Endothelial cell of umbilical vein (primary cell): ENCODE measurements at regions not wholly inside any gene's neighbourhood (a gene's known extent, or its start where the extent isn't known, plus 50 kb on each side); places are given as distances from the start of the nearest gene placed in this dataset.

Source experiments
- BruUV-seq: library from RNA; stranded (reverse); fragments of 400-500 nt; replicated peaks from 2 replicates; lab custom pipeline; 2021; lab: Mats Ljungman, UMichigan
- CTCF ChIA-PET: fragments of 300-600, 350-600 bp; sonication (Branson Sonifier 250); formaldehyde crosslinking; loops from one replicate; lab custom pipeline; 2021; ENCODE audit warnings: antibody characterized with exemption, inconsistent platforms; lab: Charles Lee
- POLR2A ChIA-PET: fragments of 300-600, 350-600 bp; sonication (Branson Sonifier 250); formaldehyde crosslinking; loops from one replicate; lab custom pipeline; 2021; ENCODE audit warnings: antibody characterized with exemption, inconsistent platforms; lab: Charles Lee
- DNase-seq: peaks from one replicate; pipeline ENCODE4 v3.0.0-alpha.2; 2011; ENCODE audit warnings: low read depth, low spot score
- FAIRE-seq: peaks from 2 replicates; lab custom pipeline; 2011; peaks lifted over from hg19 to GRCh38; lab: Jason Lieb, UNC
- H2AFZ ChIP-seq: 2 replicates; pipeline ENCODE4 v1.6.0; 2012; ENCODE audit warnings: low read depth, low read length, control low read depth, inconsistent platforms
- H3K27ac ChIP-seq: 2 replicates; pipeline ENCODE4 v1.5.1; 2011; ENCODE audit warnings: low read depth, mild to moderate bottlenecking, control low read depth, low read length, moderate library complexity; ENCODE audit not compliant: insufficient read depth
- H3K27me3 ChIP-seq, 2 experiments: 2 replicates each; pipeline versions ENCODE4 v1.6.0 to v1.6.1; 2011; ENCODE audit warnings: low read length in 2 of 2, mixed read lengths in 1 of 2; ENCODE audit not compliant: control insufficient read depth in 2 of 2, insufficient read depth in 2 of 2
- H3K36me3 ChIP-seq, 2 experiments: 2 replicates in 1 of 2; 3 replicates in 1 of 2; pipeline ENCODE4 v1.5.1; 2011; ENCODE audit warnings: low read length in 2 of 2, mild to moderate bottlenecking in 1 of 2, moderate library complexity in 1 of 2; ENCODE audit not compliant: control insufficient read depth in 2 of 2, insufficient read depth in 2 of 2; ENCODE audit errors: extremely low read depth in 1 of 2
- H3K4me1 ChIP-seq: 3 replicates; pipeline ENCODE4 v1.5.1; 2011; ENCODE audit warnings: mild to moderate bottlenecking, low read length; ENCODE audit not compliant: control insufficient read depth, insufficient read depth; ENCODE audit errors: extremely low read depth
- H3K4me2 ChIP-seq: 2 replicates; pipeline ENCODE4 v1.6.1; 2011; ENCODE audit warnings: low read length, control low read depth, mixed read lengths; ENCODE audit not compliant: insufficient read depth
- H3K4me3 ChIP-seq, 3 experiments: fragments of 200-600 bp in 1 of 3; sonication (generic), shearing (Covaris generic) in 1 of 3; replicated peaks in 1 of 3; 2 replicates each; pipeline ENCODE4 v1.5.1; 2011 to 2016; ENCODE audit warnings: control low read depth in 3 of 3, low read length in 3 of 3, mild to moderate bottlenecking in 2 of 3, inconsistent platforms in 1 of 3, low read depth in 1 of 3, moderate library complexity in 1 of 3; ENCODE audit not compliant: insufficient read depth in 1 of 3
- H3K79me2 ChIP-seq: 2 replicates; pipeline ENCODE4 v1.6.0; 2012; ENCODE audit warnings: low read length, inconsistent platforms; ENCODE audit not compliant: control insufficient read depth, insufficient read depth
- H3K9ac ChIP-seq: replicated peaks from 2 replicates; pipeline ENCODE3; 2011; ENCODE audit warnings: low read length, control low read depth; ENCODE audit not compliant: insufficient read depth; ENCODE audit errors: extremely low read depth
- H3K9me1 ChIP-seq: replicated peaks from 3 replicates; pipeline ENCODE4 v1.6.0; 2011; ENCODE audit warnings: mild to moderate bottlenecking, low read length; ENCODE audit not compliant: control insufficient read depth, insufficient read depth; ENCODE audit errors: extremely low read depth
- H3K9me3 ChIP-seq: replicated peaks from 2 replicates; pipeline ENCODE4 v1.5.1; 2012; ENCODE audit warnings: low read length, inconsistent platforms; ENCODE audit not compliant: control insufficient read depth, insufficient read depth
- H4K20me1 ChIP-seq: replicated peaks from 2 replicates; pipeline ENCODE3; 2011; ENCODE audit warnings: mild to moderate bottlenecking, low read length; ENCODE audit not compliant: control insufficient read depth, insufficient read depth; ENCODE audit errors: extremely low read depth
- EZH2 ChIP-seq: IDR thresholded peaks from 2 replicates; pipeline ENCODE4 v1.6.1; 2012; ENCODE audit warnings: borderline replicate concordance, low read depth, mild to moderate bottlenecking, moderate library complexity, low read length, inconsistent platforms; ENCODE audit not compliant: severe bottlenecking
- FOS ChIP-seq: IDR thresholded peaks from 2 replicates; pipeline ENCODE4 v1.6.1; 2011; ENCODE audit warnings: mild to moderate bottlenecking, low read length, moderate library complexity, borderline replicate concordance; ENCODE audit not compliant: insufficient read depth
- GATA2 ChIP-seq: IDR thresholded peaks from 2 replicates; pipeline ENCODE4 v1.7.0; 2011; ENCODE audit warnings: low read depth, mild to moderate bottlenecking, moderate library complexity, mixed read lengths, low read length; ENCODE audit not compliant: insufficient read length, insufficient read depth
- JUN ChIP-seq: IDR thresholded peaks from 2 replicates; pipeline ENCODE4 v1.6.1; 2011; ENCODE audit warnings: borderline replicate concordance, low read depth; ENCODE audit not compliant: insufficient read length, insufficient read depth
- MYC ChIP-seq: IDR thresholded peaks from one replicate; pipeline ENCODE4 v1.6.1; 2011; ENCODE audit warnings: mild to moderate bottlenecking, low read depth, low read length
- POLR2A ChIP-seq: IDR thresholded peaks from 2 replicates; pipeline ENCODE4 v1.6.1; 2012; ENCODE audit warnings: low read depth, mild to moderate bottlenecking, control low read depth, low read length
- POLR2AphosphoS5 ChIP-seq: IDR thresholded peaks from 2 replicates; pipeline ENCODE4 v1.6.1; 2012; ENCODE audit warnings: low read depth, mild to moderate bottlenecking, control low read depth, low read length, moderate library complexity; ENCODE audit not compliant: insufficient read depth
- dilution Hi-C: fragments of 300-500 bp; cut with MboI; formaldehyde crosslinking; loops from one replicate; pipeline ENCODE4 v1.15.0; 2019; ENCODE audit warnings: low sequenced_read_pairs; ENCODE audit not compliant: extremely low pct_ligation_motif_present
- intact Hi-C: fragments of 100-400 bp; cut with micrococcal nuclease; formaldehyde crosslinking; loops from one replicate; pipeline ENCODE4 v1.10.0; 2022
- TF ChIP-seq, protein P1 (sequence below), 2 donors: IDR thresholded peaks; 1 replicate in 1 of 2; 2 replicates in 1 of 2; pipeline ENCODE4 v1.5.1; 2011; ENCODE audit warnings: low read length in 2 of 2, mild to moderate bottlenecking in 2 of 2, moderate library complexity in 2 of 2, control low read depth in 1 of 2, inconsistent platforms in 1 of 2, low read depth in 1 of 2; ENCODE audit not compliant: insufficient read depth in 1 of 2; ENCODE audit errors: extremely low read depth in 1 of 2
- TF ChIP-seq, protein P2 (sequence below): IDR thresholded peaks from 2 replicates; pipeline ENCODE4 v1.6.1; 2011; ENCODE audit not compliant: insufficient read depth, insufficient read length

DNA sequence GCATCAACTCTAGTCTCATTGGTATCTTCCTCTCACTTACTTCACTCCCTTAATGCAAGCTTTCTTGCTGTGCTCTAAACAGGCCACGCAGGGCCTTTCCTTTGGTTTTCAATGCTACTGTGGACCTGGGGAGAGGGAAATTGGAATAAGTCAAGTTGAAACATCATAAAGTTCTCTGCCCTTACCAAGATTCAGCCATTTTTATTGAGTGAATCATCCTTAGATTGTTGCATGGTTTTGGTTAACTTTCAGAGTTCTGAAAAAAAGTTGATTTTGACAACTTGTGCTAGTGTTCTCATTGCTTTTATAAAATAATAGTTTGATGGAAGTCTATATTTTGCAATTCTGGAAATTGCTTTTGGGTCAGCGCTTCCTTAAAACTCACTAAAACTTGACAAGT lies 852.8 kb upstream of the ACVR2A start:
- FAIRE-seq (no peak), DNase-seq (no peak)
- Histone ChIP-seq H3K4me2 (no peak overlapping the region), H3K79me2 (no peaks in the 10 kb centered on the region), H3K9me1 (no peaks in the 10 kb centered on the region), H3K36me3 (no peaks in the 10 kb centered on the region), H3K9ac (no peak overlapping the region), H3K4me1 (no peaks in the 10 kb centered on the region), H2AFZ (no peak overlapping the region), H3K9me3 (no peaks in the 10 kb centered on the region), H3K27ac (no peak overlapping the region), H3K27me3 (no peaks in the 10 kb centered on the region), H3K4me3 (no peak overlapping the region), H4K20me1 (no peaks in the 10 kb centered on the region)
- intact Hi-C loops = no loop called here
- TF ChIP-seq EZH2 = no peak
- TF ChIP-seq MYC = no peak
- TF ChIP-seq POLR2AphosphoS5 = no peak
- TF ChIP-seq JUN = no peak
- TF ChIP-seq, protein P1, sequence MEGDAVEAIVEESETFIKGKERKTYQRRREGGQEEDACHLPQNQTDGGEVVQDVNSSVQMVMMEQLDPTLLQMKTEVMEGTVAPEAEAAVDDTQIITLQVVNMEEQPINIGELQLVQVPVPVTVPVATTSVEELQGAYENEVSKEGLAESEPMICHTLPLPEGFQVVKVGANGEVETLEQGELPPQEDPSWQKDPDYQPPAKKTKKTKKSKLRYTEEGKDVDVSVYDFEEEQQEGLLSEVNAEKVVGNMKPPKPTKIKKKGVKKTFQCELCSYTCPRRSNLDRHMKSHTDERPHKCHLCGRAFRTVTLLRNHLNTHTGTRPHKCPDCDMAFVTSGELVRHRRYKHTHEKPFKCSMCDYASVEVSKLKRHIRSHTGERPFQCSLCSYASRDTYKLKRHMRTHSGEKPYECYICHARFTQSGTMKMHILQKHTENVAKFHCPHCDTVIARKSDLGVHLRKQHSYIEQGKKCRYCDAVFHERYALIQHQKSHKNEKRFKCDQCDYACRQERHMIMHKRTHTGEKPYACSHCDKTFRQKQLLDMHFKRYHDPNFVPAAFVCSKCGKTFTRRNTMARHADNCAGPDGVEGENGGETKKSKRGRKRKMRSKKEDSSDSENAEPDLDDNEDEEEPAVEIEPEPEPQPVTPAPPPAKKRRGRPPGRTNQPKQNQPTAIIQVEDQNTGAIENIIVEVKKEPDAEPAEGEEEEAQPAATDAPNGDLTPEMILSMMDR (IDR thresholded peaks at IDR 0.05; ENCODE audit: extremely low read depth in 1 of 2, insufficient read depth in 1 of 2, low read depth in 1 of 2, low read length in 2 of 2) = no peak
- no peak for TF ChIP-seq POLR2A
- no peak for TF ChIP-seq FOS
- no peak for TF ChIP-seq GATA2
- TF ChIP-seq, protein P2, sequence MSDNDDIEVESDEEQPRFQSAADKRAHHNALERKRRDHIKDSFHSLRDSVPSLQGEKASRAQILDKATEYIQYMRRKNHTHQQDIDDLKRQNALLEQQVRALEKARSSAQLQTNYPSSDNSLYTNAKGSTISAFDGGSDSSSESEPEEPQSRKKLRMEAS = no peak
- CTCF ChIA-PET = interaction anchor here (1.7 kb wide), 1 partner anchor 52 kb away, joined by 4 read pairs; no protein-coding TSS in a partner anchor
- dilution Hi-C loops = no loop called here
- POLR2A ChIA-PET = no interaction called here
- BruUV-seq = no TSS peak
